Inferior parietal cortex (tissue), 1 donor: ENCODE measurements at regions not wholly inside any gene's neighbourhood (a gene's known extent, or its start where the extent isn't known, plus 50 kb on each side); places are given as distances from the start of the nearest gene placed in this dataset.
"Not testable (repeated sequence)": the region's sequence is repeated elsewhere in the genome, so short reads cannot be mapped to it uniquely, and the experiment has no call there.

Experiments
- DNase-seq: peaks from one replicate; pipeline ENCODE4 v3.0.0-alpha.2; 2016; ENCODE audit errors: extremely low spot score

DNA sequence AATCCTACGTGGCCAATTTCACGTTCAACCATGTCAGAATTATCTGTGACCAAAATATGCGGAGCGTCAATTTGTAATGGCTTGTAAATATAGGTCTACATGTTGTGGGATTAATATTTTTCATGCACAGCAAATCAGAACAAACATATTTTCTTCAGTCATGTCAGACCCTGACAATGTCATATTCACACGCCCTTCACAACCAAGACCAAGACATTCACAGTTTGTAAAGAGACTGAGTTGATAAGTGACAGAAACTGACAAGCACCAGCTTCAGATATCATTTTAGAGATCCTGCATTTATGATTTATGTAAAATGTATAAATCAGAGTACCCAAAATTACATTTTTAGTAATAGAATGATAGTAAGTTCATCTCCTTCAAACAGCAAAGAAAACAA lies 57.3 kb upstream of the NOVA1 start:
- DNase-seq, result no peak

- DNase-seq, result no peak
Observed at GRCh38 chr14:26663506-26663905, 65.7 kb upstream of the NOVA1 start.

DNA sequence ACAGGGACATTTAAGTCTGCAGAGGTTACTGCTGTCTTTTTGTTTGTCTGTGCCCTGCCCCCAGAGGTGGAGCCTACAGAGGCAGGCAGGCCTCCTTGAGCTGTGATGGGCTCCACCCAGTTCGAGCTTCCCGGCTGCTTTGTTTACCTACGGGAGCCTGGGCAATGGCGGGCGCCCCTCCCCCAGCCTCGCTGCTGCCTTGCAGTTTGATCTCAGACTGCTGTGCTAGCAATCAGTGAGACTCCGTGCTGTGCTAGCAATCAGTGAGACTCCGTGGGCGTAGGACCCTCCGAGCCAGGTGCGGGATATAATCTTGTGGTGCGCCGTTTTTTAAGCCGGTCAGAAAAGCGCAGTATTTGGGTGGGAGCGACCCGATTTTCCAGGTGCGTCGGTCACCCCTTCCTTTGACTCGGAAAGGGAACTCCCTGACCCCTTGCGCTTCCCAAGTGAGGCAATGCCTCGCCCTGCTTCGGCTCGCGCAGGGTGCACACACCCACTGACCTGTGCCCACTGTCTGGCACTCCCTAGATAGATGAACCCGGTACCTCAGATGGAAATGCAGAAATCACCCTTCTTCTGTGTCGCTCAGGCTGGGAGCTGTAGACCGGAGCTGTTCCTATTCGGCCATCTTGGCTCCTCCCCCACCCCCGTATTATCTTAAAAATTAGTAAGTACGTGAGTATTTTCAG lies 81.0 kb upstream of the NOVA1 start:
- not testable (repeated sequence) for DNase-seq

GRCh38 chr14:26685401-26685800 lies 87.6 kb upstream of the NOVA1 start:
- DNase-seq, result no peak

DNA sequence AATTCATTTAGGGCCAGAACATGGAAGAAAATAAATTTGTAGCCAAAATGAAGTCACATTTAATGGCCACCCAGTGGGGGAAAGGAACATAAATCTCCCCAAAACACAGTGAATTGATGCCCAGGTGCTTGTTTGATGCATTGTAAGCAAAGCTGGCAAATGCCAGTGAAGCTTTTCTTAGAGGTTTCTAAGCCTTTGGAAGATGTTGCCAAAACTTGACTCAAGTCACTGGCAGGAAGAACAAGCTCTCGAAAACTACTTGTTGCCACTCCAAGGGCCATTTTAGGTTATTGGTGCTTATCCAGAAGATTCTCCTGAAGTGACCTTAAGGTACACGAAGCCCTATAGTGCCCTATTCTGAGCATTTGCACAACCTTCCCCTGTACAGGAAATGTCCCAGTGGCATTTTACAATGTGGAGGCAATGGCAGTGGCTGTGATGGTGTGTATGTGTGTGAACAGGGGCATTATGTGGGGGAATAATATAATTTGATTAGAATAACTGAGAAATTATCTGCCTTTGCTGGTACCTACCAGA lies 89.5 kb upstream of the NOVA1 start:
- no peak for DNase-seq

DNA sequence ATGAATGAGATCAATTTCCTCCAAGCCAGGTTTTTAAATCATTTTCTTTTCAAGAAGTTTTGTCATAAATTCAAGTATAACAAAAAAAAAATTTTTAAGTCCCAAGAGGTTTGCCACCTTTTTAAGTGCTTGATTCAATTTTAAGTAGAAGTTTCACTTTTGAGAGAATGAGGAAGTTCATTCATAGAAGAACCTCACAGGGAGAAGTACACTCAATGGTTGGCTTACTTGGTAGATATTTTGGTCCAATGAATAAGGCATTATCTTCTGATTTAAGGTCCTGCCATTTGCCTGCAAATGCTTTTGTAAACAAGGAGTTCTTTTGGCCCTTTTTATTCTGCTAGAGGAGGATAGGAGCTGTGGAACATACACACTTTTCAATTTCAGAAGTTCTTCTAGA lies 96.7 kb upstream of the NOVA1 start:
- no peak for DNase-seq

DNA sequence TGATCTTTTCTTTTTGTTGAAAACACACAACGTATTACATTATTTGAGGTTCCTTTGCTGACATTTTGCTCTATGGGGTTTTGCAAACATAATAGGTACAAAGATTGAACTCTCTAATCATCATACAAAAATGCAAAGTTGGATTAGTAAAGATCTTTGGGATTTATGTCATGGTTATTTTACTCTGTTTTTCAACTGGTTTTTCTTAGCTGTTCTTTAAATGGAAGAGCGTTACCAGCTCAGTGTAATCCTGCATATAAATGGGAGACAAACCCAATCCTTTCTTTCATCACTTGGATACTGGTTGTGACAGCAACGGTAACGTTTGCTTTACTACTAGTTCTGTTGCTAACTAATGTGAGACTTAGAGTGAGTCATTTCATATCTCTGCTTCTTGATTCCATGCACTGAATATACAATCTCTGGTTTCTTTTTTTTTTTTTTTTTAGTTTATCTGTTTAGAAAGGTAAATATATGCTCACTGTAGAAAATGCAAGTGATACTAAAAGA lies 104.9 kb upstream of the NOVA1 start:
- no peak for DNase-seq

DNA sequence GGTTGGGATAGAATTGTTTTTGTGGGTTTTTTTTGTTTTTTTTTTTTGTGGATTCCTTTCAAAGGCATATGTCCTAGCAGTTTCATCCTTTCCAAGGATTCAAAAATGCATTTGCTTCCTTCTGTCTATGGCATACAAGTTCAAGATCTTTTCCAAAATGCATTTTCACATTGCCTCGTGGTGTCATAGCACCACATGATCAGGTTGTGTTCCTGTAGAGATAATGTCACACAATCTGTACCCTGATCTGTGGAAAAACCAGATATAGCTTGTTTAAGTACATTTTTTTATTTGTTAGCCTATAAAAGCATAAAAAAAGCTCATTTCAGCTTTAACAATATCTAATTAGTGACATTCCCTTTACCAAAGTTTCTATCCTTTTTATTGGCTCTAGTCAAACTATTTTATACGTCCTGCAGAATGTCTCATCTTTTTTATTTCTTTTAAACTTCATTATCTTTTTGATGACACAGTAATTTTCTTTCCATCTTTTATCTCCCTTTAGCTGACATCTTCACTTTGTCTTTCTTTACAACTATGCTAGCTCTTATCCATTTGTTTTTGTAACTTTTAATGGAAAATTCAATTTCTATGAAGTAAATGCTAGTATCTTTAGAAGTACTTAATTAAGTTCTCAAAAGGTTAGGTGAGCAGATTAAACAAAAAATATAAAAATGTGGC lies 106.0 kb upstream of the NOVA1 start:
- no peak for DNase-seq

DNA sequence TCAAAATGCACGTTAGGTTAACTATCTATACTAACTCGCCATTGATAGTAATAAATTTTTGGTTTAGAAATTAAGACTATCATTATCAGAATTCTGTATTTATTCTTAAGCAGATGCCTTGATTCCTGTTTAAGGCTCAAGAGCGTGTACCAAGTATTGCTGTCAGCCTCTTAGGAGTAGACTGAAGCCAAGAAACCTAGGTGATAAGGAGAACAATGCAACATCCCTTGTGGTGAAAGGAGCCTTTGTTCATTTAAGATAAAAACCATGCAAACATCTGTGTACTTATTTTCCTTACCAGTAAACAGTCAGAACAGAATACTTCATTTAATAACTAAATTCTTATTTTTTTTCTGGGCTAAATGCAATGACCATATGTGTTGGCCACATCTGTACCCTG lies 109.4 kb upstream of the NOVA1 start:
- DNase-seq, result no peak

DNA sequence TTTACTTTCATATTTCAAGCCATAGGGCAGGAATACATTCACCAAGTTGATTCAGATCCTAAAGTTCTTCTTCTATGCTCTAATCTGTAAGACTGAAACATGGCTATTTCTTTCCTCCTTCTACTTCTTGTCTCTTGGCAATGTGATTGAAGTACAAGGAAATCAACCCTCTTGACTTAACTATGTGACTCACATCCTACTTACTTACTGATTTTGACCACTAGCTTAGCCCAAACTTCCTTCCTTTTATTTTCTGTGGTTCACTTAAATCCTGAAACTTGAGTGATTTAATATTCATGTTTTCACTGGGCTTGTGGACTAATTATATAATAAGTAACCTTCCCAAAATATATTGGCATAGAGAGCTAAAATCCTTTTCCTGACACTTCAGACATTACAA lies 111.2 kb upstream of the NOVA1 start:
- no peak for DNase-seq

DNA sequence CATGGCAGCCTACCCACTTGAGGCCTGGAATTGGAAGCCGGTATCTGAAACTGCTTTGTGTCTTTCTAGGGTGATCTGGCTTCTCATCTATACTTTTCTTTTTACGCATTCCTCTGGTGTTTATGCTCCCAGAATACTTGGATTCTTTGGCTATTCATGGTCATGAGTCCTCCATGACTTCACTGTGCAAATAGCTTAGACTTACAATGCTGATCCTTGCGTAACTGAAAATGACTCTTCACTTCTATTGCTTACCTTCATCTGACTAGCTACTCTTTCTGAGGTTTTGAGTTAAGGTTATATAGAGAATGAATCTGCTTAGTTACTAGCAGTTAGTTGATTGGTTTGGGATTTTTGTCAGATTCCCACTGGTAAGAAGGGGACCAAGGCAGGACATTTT lies 121.7 kb upstream of the NOVA1 start:
- DNase-seq, result no peak

GRCh38 chr14:26722258-26722657 lies 124.4 kb upstream of the NOVA1 start:
- DNase-seq, result no peak

- DNase-seq, result no peak
Observed at GRCh38 chr14:26729851-26730250, 132.0 kb upstream of the NOVA1 start.

- peak; percentile 13 for DNase-seq
Observed at GRCh38 chr14:26730929-26731618, 133.2 kb upstream of the NOVA1 start.

- no peak for DNase-seq
Observed at GRCh38 chr14:26735811-26736210, 138.0 kb upstream of the NOVA1 start.

DNA sequence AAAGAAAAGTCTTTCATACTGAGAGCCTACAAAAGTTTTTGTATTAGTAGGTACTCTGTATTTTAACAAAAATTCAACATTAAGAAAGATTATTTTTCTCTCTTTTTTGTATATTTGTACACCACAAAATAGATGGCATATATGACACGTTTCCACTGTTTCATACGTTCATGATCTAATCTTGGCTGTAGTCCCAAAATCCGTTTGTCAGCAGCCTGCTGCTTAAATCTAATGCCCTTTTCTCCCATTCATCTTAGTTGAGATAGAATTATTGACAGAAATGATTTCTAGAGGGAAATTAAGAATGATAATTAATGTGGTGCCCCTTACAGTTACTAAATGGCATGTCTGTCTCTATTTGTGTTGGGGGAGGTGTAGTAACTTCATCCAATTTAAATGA lies 140.7 kb upstream of the NOVA1 start:
- DNase-seq, result no peak

- DNase-seq, result no peak
Observed at GRCh38 chr14:26741711-26742212, 143.9 kb upstream of the NOVA1 start.

DNA sequence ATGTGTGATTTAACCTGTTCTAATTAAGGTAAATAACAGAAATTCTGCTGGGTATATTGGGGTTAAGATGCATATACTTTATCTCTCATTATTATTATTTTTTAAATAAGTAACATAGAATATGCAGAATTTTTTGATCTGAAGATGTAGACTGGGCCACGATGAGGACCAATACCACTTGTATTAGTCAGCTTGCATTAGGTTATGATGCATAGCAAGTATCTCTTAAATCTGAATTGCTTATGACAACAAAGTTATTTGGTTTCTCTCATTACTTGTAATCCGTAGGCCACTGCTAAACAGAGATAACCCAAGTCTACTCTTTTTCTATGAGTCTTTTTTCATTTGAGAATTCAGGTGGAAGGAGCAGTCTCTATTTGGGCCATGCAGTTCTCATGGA lies 145.5 kb upstream of the NOVA1 start:
- DNase-seq, result no peak

- DNase-seq, result no peak
Observed at GRCh38 chr14:26744903-26745302, 147.1 kb upstream of the NOVA1 start.

DNA sequence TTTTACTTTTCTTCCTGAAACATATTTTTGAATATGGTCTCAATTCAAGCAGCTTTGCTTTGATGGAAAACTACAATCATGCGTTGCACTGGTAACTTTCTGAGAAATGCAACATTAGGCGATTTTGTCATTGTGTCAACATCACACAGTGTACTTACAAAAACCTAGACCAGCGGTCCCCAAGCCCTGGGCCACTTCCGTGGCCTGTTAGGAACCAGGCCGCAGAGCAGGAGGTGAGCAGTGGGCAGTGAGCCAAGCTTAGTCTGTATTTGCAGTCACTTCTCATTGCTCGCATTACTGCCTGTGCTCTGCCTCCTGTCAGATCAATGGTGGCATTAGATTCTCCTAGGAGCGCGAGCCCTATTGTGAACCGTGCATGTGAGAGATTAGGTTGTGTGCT lies 163.7 kb upstream of the NOVA1 start:
- DNase-seq, result no peak

GRCh38 chr14:26765301-26765700 lies 167.5 kb upstream of the NOVA1 start:
- no peak for DNase-seq

- DNase-seq, result no peak
Observed at GRCh38 chr14:26765768-26766520, 168.1 kb upstream of the NOVA1 start.
